HEK293 (cell line): ENCODE measurements at regions not wholly inside any gene's neighbourhood (a gene's known extent, or its start where the extent isn't known, plus 50 kb on each side); places are given as distances from the start of the nearest gene placed in this dataset.

Experiments used
- CTCF ChIA-PET: fragments of 350-600 bp; formaldehyde crosslinking; extraction: SDS; loops from one replicate; lab custom pipeline; 2021; ENCODE audit warnings: antibody characterized with exemption; lab: Yijun Ruan, JAX
- POLR2A ChIA-PET: fragments of 300-600 bp; formaldehyde crosslinking; extraction: SDS; loops from one replicate; lab custom pipeline; 2020; ENCODE audit warnings: antibody characterized with exemption, inconsistent platforms; lab: Yijun Ruan, JAX
- H3K27ac ChIP-seq: fragments of 200-500 bp; sonication (Bioruptor generic); 2 replicates; pipeline ENCODE4 v1.5.1; 2014; ENCODE audit warnings: low read depth, low read length, control low read depth, inconsistent platforms; ENCODE audit errors: extremely low read depth
- H3K36me3 ChIP-seq, 2 experiments: fragments of 200-500 bp in 1 of 2; sonication (Bioruptor generic) in 1 of 2; 1 replicate in 1 of 2; 2 replicates in 1 of 2; pipeline ENCODE4 v1.5.1; 2014 to 2017; ENCODE audit warnings: inconsistent platforms in 2 of 2, low read length in 2 of 2; ENCODE audit not compliant: control insufficient read depth in 2 of 2, insufficient read depth in 1 of 2
- H3K4me1 ChIP-seq: fragments of 200-500 bp; sonication (Bioruptor generic); 2 replicates; pipeline ENCODE4 v1.5.1; 2014; ENCODE audit warnings: mild to moderate bottlenecking, low read length, inconsistent platforms; ENCODE audit not compliant: control insufficient read depth, insufficient read depth
- H3K4me3 ChIP-seq: 2 replicates; pipeline ENCODE4 v1.5.1; 2011; ENCODE audit warnings: low read depth, mild to moderate bottlenecking, control low read depth, low read length, moderate library complexity
- H3K9me3 ChIP-seq: fragments of 200-500 bp; sonication (Bioruptor generic); 2 replicates; pipeline ENCODE4 v1.5.1; 2014; ENCODE audit warnings: low read depth, low read length, inconsistent platforms; ENCODE audit not compliant: control insufficient read depth, insufficient read depth
- KLF10 ChIP-seq: fragments of 450-650 bp; IDR thresholded peaks from 2 replicates; pipeline ENCODE4 v1.5.1; 2018; ENCODE audit warnings: missing biosample characterization, mild to moderate bottlenecking, missing genetic modification characterization
- KLF9 ChIP-seq: fragments of 450-650 bp; formaldehyde crosslinking; IDR thresholded peaks from 2 replicates; pipeline ENCODE4 v1.5.1; 2016; ENCODE audit warnings: missing biosample characterization, missing genetic modification characterization, low read depth
- PRDM1 ChIP-seq: fragments of 450-650 bp; formaldehyde crosslinking; IDR thresholded peaks from 2 replicates; pipeline ENCODE4; 2016; ENCODE audit warnings: missing biosample characterization, missing genetic modification characterization
- TCF7L2 ChIP-seq: IDR thresholded peaks from 2 replicates; pipeline ENCODE4 v1.6.1; 2011; ENCODE audit warnings: low read depth, mild to moderate bottlenecking, inconsistent platforms, low read length, moderate library complexity, borderline replicate concordance
- ZBTB7A ChIP-seq: fragments of 450-650 bp; formaldehyde crosslinking; IDR thresholded peaks from 2 replicates; pipeline ENCODE4 v1.5.1; 2016; ENCODE audit warnings: low read depth, missing biosample characterization, missing genetic modification characterization
- ZEB2 ChIP-seq: fragments of 450-650 bp; formaldehyde crosslinking; IDR thresholded peaks from 2 replicates; pipeline ENCODE4 v1.5.1; 2016; ENCODE audit warnings: missing biosample characterization, missing genetic modification characterization
- ZNF23 ChIP-seq: fragments of 450-650 bp; formaldehyde crosslinking; IDR thresholded peaks from 2 replicates; pipeline ENCODE4 v1.5.1; 2016; ENCODE audit warnings: missing biosample characterization, missing genetic modification characterization, borderline replicate concordance
- ZNF341 ChIP-seq: fragments of 450-650 bp; formaldehyde crosslinking; IDR thresholded peaks from 2 replicates; pipeline ENCODE4; 2016; ENCODE audit warnings: low read depth, missing biosample characterization, missing genetic modification characterization
- ZNF354C ChIP-seq: fragments of 450-650 bp; formaldehyde crosslinking; IDR thresholded peaks from 2 replicates; pipeline ENCODE4 v1.5.1; 2016; ENCODE audit warnings: missing biosample characterization, missing genetic modification characterization, low read depth, borderline replicate concordance
- ZNF366 ChIP-seq: fragments of 450-650 bp; formaldehyde crosslinking; conservative IDR thresholded peaks from 2 replicates; pipeline ENCODE4 v1.5.1; 2016; ENCODE audit warnings: missing biosample characterization, missing genetic modification characterization
- ZNF48 ChIP-seq: fragments of 450-650 bp; formaldehyde crosslinking; IDR thresholded peaks from 2 replicates; pipeline ENCODE4 v1.5.1; 2016; ENCODE audit warnings: missing biosample characterization, missing genetic modification characterization
- ZNF488 ChIP-seq: fragments of 450-650 bp; formaldehyde crosslinking; IDR thresholded peaks from 2 replicates; pipeline ENCODE4 v1.5.1; 2016; ENCODE audit warnings: missing biosample characterization, missing genetic modification characterization
- ZNF549 ChIP-seq: fragments of 450-650 bp; IDR thresholded peaks from 2 replicates; pipeline ENCODE4 v1.5.1; 2018; ENCODE audit warnings: missing biosample characterization, missing genetic modification characterization, mild to moderate bottlenecking, inconsistent platforms, moderate library complexity
- ZNF600 ChIP-seq: fragments of 450-650 bp; formaldehyde crosslinking; IDR thresholded peaks from 2 replicates; pipeline ENCODE4 v1.5.1; 2016; ENCODE audit warnings: missing biosample characterization, missing genetic modification characterization
- ZNF768 ChIP-seq: fragments of 450-650 bp; formaldehyde crosslinking; IDR thresholded peaks from 2 replicates; pipeline ENCODE4 v1.5.1; 2018; ENCODE audit warnings: missing biosample characterization, mild to moderate bottlenecking, missing genetic modification characterization
- ZSCAN23 ChIP-seq: fragments of 450-650 bp; formaldehyde crosslinking; IDR thresholded peaks from 2 replicates; pipeline ENCODE4 v1.5.1; 2016; ENCODE audit warnings: missing biosample characterization, missing genetic modification characterization
- ZSCAN5A ChIP-seq: fragments of 450-650 bp; formaldehyde crosslinking; IDR thresholded peaks from 2 replicates; pipeline ENCODE4 v1.5.1; 2016; ENCODE audit warnings: missing biosample characterization, missing genetic modification characterization
- TF ChIP-seq, protein P1 (sequence below): fragments of 450-650 bp; IDR thresholded peaks from 2 replicates; pipeline ENCODE4 v1.5.1; 2018; ENCODE audit warnings: missing biosample characterization, missing genetic modification characterization
- TF ChIP-seq, protein P2 (sequence below): fragments of 450-650 bp; formaldehyde crosslinking; IDR thresholded peaks from 2 replicates; pipeline ENCODE4 v1.5.1; 2017; ENCODE audit warnings: missing biosample characterization, mild to moderate bottlenecking, missing genetic modification characterization, moderate library complexity
- TF ChIP-seq, protein P3 (sequence below): fragments of 450-650 bp; formaldehyde crosslinking; IDR thresholded peaks from 2 replicates; pipeline ENCODE4 v1.5.1; 2016; ENCODE audit warnings: missing biosample characterization, missing genetic modification characterization

GRCh38 chr9:99425124-99425523 lies 203.0 kb downstream of the SEC61B start:
- no peaks in the 10 kb centered on the region for H3K36me3 ChIP-seq
- no peaks in the 10 kb centered on the region for H3K4me1 ChIP-seq
- H3K9me3 ChIP-seq = no peaks in the 10 kb centered on the region
- H3K4me3 ChIP-seq = no peak overlapping the region
- ChIA-PET CTCF (interaction anchor here (0.7 kb wide), 1 partner anchor 199 kb away, joined by 4 read pairs; no protein-coding TSS in a partner anchor), POLR2A (no interaction called here)
- TF ChIP-seq ZNF23 (no peak), ZSCAN5A (no peak), ZNF600 (tag by site-specific recombination) (no peak), ZNF488 (no peak), ZNF549 (tag by site-specific recombination) (no peak), TCF7L2 (no peak), ZNF48 (no peak), ZEB2 (tag by site-specific recombination) (no peak), ZSCAN23 (tag by site-specific recombination) (no peak), ZNF354C (tag by site-specific recombination) (no peak)
- TF ChIP-seq, protein P1, sequence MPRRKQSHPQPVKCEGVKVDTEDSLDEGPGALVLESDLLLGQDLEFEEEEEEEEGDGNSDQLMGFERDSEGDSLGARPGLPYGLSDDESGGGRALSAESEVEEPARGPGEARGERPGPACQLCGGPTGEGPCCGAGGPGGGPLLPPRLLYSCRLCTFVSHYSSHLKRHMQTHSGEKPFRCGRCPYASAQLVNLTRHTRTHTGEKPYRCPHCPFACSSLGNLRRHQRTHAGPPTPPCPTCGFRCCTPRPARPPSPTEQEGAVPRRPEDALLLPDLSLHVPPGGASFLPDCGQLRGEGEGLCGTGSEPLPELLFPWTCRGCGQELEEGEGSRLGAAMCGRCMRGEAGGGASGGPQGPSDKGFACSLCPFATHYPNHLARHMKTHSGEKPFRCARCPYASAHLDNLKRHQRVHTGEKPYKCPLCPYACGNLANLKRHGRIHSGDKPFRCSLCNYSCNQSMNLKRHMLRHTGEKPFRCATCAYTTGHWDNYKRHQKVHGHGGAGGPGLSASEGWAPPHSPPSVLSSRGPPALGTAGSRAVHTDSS = no peak
- TF ChIP-seq, protein P2, sequence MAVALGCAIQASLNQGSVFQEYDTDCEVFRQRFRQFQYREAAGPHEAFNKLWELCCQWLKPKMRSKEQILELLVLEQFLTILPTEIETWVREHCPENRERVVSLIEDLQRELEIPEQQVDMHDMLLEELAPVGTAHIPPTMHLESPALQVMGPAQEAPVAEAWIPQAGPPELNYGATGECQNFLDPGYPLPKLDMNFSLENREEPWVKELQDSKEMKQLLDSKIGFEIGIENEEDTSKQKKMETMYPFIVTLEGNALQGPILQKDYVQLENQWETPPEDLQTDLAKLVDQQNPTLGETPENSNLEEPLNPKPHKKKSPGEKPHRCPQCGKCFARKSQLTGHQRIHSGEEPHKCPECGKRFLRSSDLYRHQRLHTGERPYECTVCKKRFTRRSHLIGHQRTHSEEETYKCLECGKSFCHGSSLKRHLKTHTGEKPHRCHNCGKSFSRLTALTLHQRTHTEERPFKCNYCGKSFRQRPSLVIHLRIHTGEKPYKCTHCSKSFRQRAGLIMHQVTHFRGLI (tag by site-specific recombination) = no peak
- no peak overlapping the region for H3K27ac ChIP-seq

DNA sequence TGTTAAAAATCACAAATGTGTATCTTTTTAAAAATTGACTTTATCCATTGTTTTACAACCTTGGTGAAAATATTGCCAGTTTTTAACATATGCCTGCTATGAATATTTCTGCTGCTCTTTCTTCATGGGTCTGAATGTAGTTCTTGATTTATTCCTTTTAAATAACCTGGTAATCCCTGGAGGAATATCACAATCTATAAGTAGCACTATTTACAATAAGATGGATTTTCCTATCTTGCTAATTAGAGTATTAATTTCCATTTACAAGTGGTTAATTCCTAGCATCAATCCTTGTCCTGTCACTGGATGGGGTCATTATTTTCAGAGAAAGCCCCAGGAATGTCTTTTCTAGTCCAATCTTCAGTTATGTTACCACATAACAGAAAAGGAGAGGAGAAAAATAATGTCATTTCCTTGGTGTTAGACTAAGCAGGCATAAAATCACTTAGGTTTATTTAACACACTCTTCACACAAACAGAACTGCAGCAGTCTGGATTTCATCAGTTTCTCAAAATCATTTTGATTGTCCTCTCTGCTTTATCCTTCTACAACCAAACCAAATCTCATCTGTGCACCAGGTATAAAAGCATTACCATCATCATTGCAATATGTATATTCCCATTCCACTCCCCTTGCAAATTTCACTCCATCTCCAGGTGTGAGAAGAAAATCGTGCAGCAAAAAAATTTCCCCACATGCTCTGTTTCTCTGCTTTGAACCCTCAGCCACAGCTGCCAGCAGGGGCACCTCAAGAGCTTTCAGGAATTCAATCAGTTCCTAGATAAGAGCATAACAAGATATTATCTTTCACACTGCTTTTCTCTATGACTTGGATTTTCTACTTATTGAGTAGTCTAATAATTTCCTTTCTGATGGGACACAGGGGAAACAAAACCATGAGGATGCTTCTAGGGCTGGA lies 204.1 kb downstream of the SEC61B start:
- Histone ChIP-seq H3K4me1 (no peaks in the 10 kb centered on the region), H3K9me3 (no peaks in the 10 kb centered on the region), H3K27ac (no peak overlapping the region), H3K36me3 (no peaks in the 10 kb centered on the region), H3K4me3 (no peak overlapping the region)
- TF ChIP-seq ZNF366 (tag by site-specific recombination) = no peak
- no peak for TF ChIP-seq KLF9
- TF ChIP-seq, protein P3, sequence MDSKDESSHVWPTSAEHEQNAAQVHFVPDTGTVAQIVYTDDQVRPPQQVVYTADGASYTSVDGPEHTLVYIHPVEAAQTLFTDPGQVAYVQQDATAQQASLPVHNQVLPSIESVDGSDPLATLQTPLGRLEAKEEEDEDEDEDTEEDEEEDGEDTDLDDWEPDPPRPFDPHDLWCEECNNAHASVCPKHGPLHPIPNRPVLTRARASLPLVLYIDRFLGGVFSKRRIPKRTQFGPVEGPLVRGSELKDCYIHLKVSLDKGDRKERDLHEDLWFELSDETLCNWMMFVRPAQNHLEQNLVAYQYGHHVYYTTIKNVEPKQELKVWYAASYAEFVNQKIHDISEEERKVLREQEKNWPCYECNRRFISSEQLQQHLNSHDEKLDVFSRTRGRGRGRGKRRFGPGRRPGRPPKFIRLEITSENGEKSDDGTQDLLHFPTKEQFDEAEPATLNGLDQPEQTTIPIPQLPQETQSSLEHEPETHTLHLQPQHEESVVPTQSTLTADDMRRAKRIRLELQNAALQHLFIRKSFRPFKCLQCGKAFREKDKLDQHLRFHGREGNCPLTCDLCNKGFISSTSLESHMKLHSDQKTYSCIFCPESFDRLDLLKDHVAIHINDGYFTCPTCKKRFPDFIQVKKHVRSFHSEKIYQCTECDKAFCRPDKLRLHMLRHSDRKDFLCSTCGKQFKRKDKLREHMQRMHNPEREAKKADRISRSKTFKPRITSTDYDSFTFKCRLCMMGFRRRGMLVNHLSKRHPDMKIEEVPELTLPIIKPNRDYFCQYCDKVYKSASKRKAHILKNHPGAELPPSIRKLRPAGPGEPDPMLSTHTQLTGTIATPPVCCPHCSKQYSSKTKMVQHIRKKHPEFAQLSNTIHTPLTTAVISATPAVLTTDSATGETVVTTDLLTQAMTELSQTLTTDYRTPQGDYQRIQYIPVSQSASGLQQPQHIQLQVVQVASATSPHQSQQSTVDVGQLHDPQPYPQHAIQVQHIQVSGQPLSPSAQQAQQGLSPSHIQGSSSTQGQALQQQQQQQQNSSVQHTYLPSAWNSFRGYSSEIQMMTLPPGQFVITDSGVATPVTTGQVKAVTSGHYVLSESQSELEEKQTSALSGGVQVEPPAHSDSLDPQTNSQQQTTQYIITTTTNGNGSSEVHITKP = no peak
- TF ChIP-seq ZBTB7A (tag by site-specific recombination) = no peak
- no peak for TF ChIP-seq PRDM1 (tag by site-specific recombination)
- TF ChIP-seq KLF10 (tag by site-specific recombination) = no peak
- TF ChIP-seq ZNF341 (tag by site-specific recombination) = no peak
- TF ChIP-seq ZSCAN23 (tag by site-specific recombination) = no peak
- TF ChIP-seq ZNF768 (tag by site-specific recombination) = no peak
- ChIA-PET CTCF (interaction anchor here (0.6 kb wide), 1 partner anchor 70 kb away, joined by 3 read pairs; no protein-coding TSS in a partner anchor), POLR2A (no interaction called here)
